Heart left ventricle (tissue), 13 donors: ENCODE measurements at regions not wholly inside any gene's neighbourhood (a gene's known extent, or its start where the extent isn't known, plus 50 kb on each side); places are given as distances from the start of the nearest gene placed in this dataset.

Experiments used
- POLR2A ChIP-seq, 2 donors: fragments of 450-650 bp; IDR thresholded peaks; one replicate each; pipeline ENCODE4 v1.6.1; 2017; ENCODE audit warnings: antibody characterized with exemption in 2 of 2, mild to moderate bottlenecking in 2 of 2, moderate library complexity in 2 of 2
- TF ChIP-seq, protein P1 (sequence below), 12 donors: fragments of 200-600 bp; sonication (generic) in 4 of 12; IDR thresholded peaks; one replicate each; pipeline versions ENCODE4 v1.5.0 to v1.8.0; 2018 to 2022; ENCODE audit warnings: antibody characterized with exemption in 12 of 12, mild to moderate bottlenecking in 5 of 12
- donor health status: ischemic (EF 13 %, LVEDD 7.1; RV severe dilation, severe dysfunction).
- donor health status: DM: no; HTN: yes; CAD: no.
- donor health status: DM: no; HTN: no; CAD: no.
- donor health status: ischemic (EF 25% LVEDD 6.9; RV normal size, moderate dysfunction).
- donor health status: ischemic (EF 25% LVEDD 5.7; RV mildly dilated, moderate dysfunction).
- donor health status: ischemic (EF 35%, LVEDD 5.7; RV mildly dilated, moderate dysfunction).
- donor health status: nonischemic (EF 11% LVEDD 7.7; RV severe dilation, severe dysfunction).
- donor health status: DM: yes; HTN: yes; CAD: no.
- donor health status: PGD.
- donor health status: ischemic (EF 29% LVEDD 5.4; RV normal size, mild dysfunction).
- donor health status: nonischemic (EF 23%, LVEDD 6.1; RV moderate dilation, normal function).

DNA sequence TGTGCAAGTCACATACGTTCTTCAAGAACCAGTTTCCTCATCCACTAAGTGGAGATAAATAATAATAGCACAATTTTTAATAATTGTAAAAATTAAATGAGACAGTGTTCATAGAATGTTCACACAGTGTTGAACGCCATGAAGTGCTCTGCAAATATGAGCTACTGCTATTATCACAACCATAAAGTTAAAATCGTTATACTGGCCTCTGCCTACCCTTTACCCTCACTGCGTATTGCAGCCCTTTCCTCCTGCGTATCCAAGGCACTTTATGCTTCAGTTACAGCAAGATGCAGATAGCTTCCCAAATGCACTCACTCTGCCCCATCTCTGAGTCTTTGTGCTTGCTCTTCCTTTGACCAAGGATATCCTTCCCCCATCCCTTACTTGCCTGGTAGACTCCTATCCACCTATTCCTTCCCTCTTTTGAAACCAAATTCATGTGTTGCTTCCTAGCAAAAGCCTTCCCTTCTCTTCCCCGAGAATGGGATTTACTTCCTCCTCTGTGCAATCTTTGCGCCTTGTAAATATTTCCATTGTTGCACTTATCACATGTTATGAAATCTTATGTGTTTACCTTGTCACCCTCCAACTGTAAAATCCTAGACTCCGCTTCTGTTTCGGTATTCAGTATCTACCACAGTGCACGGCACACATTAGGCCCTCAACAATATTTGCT, 196.9 kb downstream of the ADAMTS15 start:
- TF ChIP-seq, protein P1, sequence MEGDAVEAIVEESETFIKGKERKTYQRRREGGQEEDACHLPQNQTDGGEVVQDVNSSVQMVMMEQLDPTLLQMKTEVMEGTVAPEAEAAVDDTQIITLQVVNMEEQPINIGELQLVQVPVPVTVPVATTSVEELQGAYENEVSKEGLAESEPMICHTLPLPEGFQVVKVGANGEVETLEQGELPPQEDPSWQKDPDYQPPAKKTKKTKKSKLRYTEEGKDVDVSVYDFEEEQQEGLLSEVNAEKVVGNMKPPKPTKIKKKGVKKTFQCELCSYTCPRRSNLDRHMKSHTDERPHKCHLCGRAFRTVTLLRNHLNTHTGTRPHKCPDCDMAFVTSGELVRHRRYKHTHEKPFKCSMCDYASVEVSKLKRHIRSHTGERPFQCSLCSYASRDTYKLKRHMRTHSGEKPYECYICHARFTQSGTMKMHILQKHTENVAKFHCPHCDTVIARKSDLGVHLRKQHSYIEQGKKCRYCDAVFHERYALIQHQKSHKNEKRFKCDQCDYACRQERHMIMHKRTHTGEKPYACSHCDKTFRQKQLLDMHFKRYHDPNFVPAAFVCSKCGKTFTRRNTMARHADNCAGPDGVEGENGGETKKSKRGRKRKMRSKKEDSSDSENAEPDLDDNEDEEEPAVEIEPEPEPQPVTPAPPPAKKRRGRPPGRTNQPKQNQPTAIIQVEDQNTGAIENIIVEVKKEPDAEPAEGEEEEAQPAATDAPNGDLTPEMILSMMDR (IDR thresholded peaks at IDR 0.05), result no peak
- TF ChIP-seq POLR2A (IDR thresholded peaks at IDR 0.05), result no peak
